Adrenal gland (tissue), 5 donors: ENCODE measurements at regions not wholly inside any gene's neighbourhood (a gene's known extent, or its start where the extent isn't known, plus 50 kb on each side); places are given as distances from the start of the nearest gene placed in this dataset.

Source experiments
- CTCF ChIP-seq, 6 experiments: fragments of 450-650 bp in 4 of 6; fragments of 200-600 bp in 2 of 6; sonication (generic) in 1 of 6; IDR thresholded peaks; 1 replicate in 5 of 6; 2 replicates in 1 of 6; pipeline versions ENCODE4 v1.5.1 to v1.8.0; 2016 to 2021; ENCODE audit warnings: antibody characterized with exemption in 6 of 6, mild to moderate bottlenecking in 2 of 6, moderate library complexity in 1 of 6
- POLR2A ChIP-seq, 2 donors: fragments of 450-650 bp; IDR thresholded peaks; one replicate each; pipeline ENCODE4 v1.6.1; 2017; ENCODE audit warnings: antibody characterized with exemption in 2 of 2, mild to moderate bottlenecking in 2 of 2, moderate library complexity in 1 of 2
- donor health status: DM: no; HTN: no; CAD: no.

DNA sequence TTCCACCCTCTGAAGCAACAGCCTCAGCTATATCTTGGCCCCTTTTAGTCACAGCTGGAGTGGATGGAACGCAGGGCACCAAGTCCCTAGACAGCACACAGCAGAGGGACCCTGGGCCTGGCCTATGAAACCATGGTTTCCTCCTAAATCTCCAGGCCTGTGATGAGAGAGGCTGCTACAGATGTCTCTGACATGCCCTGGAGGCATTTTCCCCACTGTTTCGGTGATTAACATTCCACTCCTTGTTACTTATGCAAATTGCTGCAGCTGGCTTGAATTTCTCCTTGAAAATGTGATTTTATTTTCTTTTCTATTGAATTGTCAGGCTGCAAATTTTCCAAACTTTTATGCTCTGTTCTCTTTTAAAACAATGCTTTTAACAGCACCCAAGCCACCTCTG, 384.8 kb downstream of the PRR16 start:
- TF ChIP-seq CTCF (IDR thresholded peaks at IDR 0.05) (no peak), POLR2A (IDR thresholded peaks at IDR 0.05) (no peak)
